IMR-90 (cell line): ENCODE measurements at regions not wholly inside any gene's neighbourhood (a gene's known extent, or its start where the extent isn't known, plus 50 kb on each side); places are given as distances from the start of the nearest gene placed in this dataset.

ENCODE experiments used
- ATAC-seq: fragments of 200-7000 bp; cut with Tn5 transposase; 2 replicates; pipeline ENCODE4 v1.9.1; 2020; ENCODE audit warnings: low read depth, mild to moderate bottlenecking, moderate library complexity
- BruUV-seq: library from RNA; stranded (reverse); fragments of 400-500 nt; replicated peaks from 2 replicates; lab custom pipeline; 2021; lab: Mats Ljungman, UMichigan
- CTCF ChIA-PET: fragments of 300-600 bp; formaldehyde crosslinking; extraction: SDS; loops from one replicate; lab custom pipeline; 2021; ENCODE audit warnings: antibody characterized with exemption; lab: Yijun Ruan, JAX
- POLR2A ChIA-PET: fragments of 300-600 bp; sonication (Branson Sonifier 250); formaldehyde crosslinking; loops from one replicate; lab custom pipeline; 2022; ENCODE audit warnings: antibody characterized with exemption; ENCODE audit not compliant: unreplicated experiment; lab: Charles Lee
- DNase-seq: peaks from one replicate; pipeline ENCODE4 v3.0.0; 2013
- H2AFZ ChIP-seq: replicated peaks from 2 replicates; pipeline ENCODE3; 2013; ENCODE audit warnings: low read length, mild to moderate bottlenecking; ENCODE audit not compliant: poor library complexity
- H2AK5ac ChIP-seq: 2 replicates; pipeline ENCODE4 v1.6.1; 2013; ENCODE audit warnings: low read depth, low read length, inconsistent platforms
- H2AK9ac ChIP-seq: replicated peaks from 2 replicates; pipeline ENCODE3; 2013; ENCODE audit warnings: mild to moderate bottlenecking, low read depth, low read length, moderate library complexity; ENCODE audit not compliant: poor library complexity
- H2BK120ac ChIP-seq: 2 replicates; pipeline ENCODE4 v1.6.1; 2013; ENCODE audit warnings: low read depth, low read length, inconsistent platforms
- H2BK15ac ChIP-seq: 3 replicates; pipeline ENCODE4 v1.6.1; 2013; ENCODE audit warnings: low read depth, low read length, inconsistent platforms
- H2BK20ac ChIP-seq: 2 replicates; pipeline ENCODE4 v1.6.1; 2013; ENCODE audit warnings: low read depth, mild to moderate bottlenecking, inconsistent platforms, low read length, moderate library complexity
- H2BK5ac ChIP-seq: 2 replicates; pipeline ENCODE4 v1.6.1; 2013; ENCODE audit warnings: mild to moderate bottlenecking, low read depth, low read length, inconsistent platforms; ENCODE audit not compliant: poor library complexity, severe bottlenecking
- H3K14ac ChIP-seq: replicated peaks from 2 replicates; pipeline ENCODE4 v1.6.1; 2013; ENCODE audit warnings: low read depth, low read length, inconsistent platforms
- H3K18ac ChIP-seq: 2 replicates; pipeline ENCODE4 v1.6.1; 2013; ENCODE audit warnings: low read depth, low read length, control low read depth
- H3K23ac ChIP-seq: 2 replicates; pipeline ENCODE4 v1.6.1; 2013; ENCODE audit warnings: low read depth, low read length, inconsistent platforms
- H3K27ac ChIP-seq: 2 replicates; pipeline ENCODE4 v1.5.1; 2013; ENCODE audit warnings: mild to moderate bottlenecking, control low read depth, low read length; ENCODE audit not compliant: insufficient read depth
- H3K27me3 ChIP-seq: 2 replicates; pipeline ENCODE4 v1.6.1; 2013; ENCODE audit warnings: low read length; ENCODE audit not compliant: control insufficient read depth, insufficient read depth
- H3K36me3 ChIP-seq: 2 replicates; pipeline ENCODE4 v1.6.1; 2013; ENCODE audit warnings: low read length, mixed read lengths; ENCODE audit not compliant: control insufficient read depth, insufficient read depth
- H3K4ac ChIP-seq: 2 replicates; pipeline ENCODE4 v1.6.1; 2013; ENCODE audit warnings: low read depth, low read length, inconsistent platforms
- H3K4me1 ChIP-seq: 2 replicates; pipeline ENCODE4 v1.6.1; 2013; ENCODE audit warnings: low read length, mixed read lengths; ENCODE audit not compliant: control insufficient read depth, insufficient read depth
- H3K4me2 ChIP-seq: 2 replicates; pipeline ENCODE4 v1.6.1; 2013; ENCODE audit warnings: low read depth, mild to moderate bottlenecking, control low read depth, low read length, moderate library complexity
- H3K4me3 ChIP-seq: 2 replicates; pipeline ENCODE4 v1.5.1; 2013; ENCODE audit warnings: low read depth, mild to moderate bottlenecking, control low read depth, low read length, moderate library complexity; ENCODE audit not compliant: insufficient read depth
- H3K56ac ChIP-seq: 2 replicates; pipeline ENCODE4 v1.6.1; 2013; ENCODE audit warnings: low read length, inconsistent platforms; ENCODE audit not compliant: insufficient read depth; ENCODE audit errors: extremely low read depth
- H3K79me1 ChIP-seq, 2 experiments: 2 replicates each; pipeline ENCODE4 v1.6.1; 2013; ENCODE audit warnings: low read length in 2 of 2, inconsistent platforms in 1 of 2, low read depth in 1 of 2
- H3K9ac ChIP-seq: 2 replicates; pipeline ENCODE4 v1.6.1; 2013; ENCODE audit warnings: low read depth, low read length, control low read depth
- H3K9me1 ChIP-seq: 2 replicates; pipeline ENCODE4 v1.6.1; 2013; ENCODE audit warnings: low read length, inconsistent platforms; ENCODE audit not compliant: insufficient read depth
- H3K9me3 ChIP-seq: 2 replicates; pipeline ENCODE4 v1.6.1; 2013; ENCODE audit warnings: low read length; ENCODE audit not compliant: control insufficient read depth, insufficient read depth
- H4K20me1 ChIP-seq: 2 replicates; pipeline ENCODE4 v1.6.1; 2013; ENCODE audit warnings: low read length, inconsistent platforms; ENCODE audit not compliant: insufficient read depth
- H4K5ac ChIP-seq: 2 replicates; pipeline ENCODE4 v1.6.1; 2013; ENCODE audit warnings: mild to moderate bottlenecking, low read depth, low read length, control low read depth
- H4K8ac ChIP-seq, 2 experiments: 2 replicates each; pipeline ENCODE4 v1.6.1; 2013; ENCODE audit warnings: low read depth in 2 of 2, low read length in 2 of 2, control low read depth in 1 of 2, inconsistent platforms in 1 of 2
- H4K91ac ChIP-seq: 2 replicates; pipeline ENCODE4 v1.6.1; 2013; ENCODE audit warnings: low read depth, low read length, inconsistent platforms; ENCODE audit not compliant: insufficient read depth
- BHLHE40 ChIP-seq: fragments of 150-350 bp; IDR thresholded peaks from 2 replicates; pipeline ENCODE4 v1.6.1; 2016; ENCODE audit warnings: mild to moderate bottlenecking, low read depth, low read length
- CEBPB ChIP-seq: IDR thresholded peaks from 2 replicates; pipeline ENCODE4 v1.6.1; 2012; ENCODE audit warnings: low read depth, low read length, improper control_type of control experiment
- CHD1 ChIP-seq: IDR thresholded peaks from 2 replicates; pipeline ENCODE4 v1.6.1; 2012; ENCODE audit warnings: low read depth, low read length, improper control_type of control experiment
- FOS ChIP-seq: fragments of 150-350 bp; IDR thresholded peaks from 2 replicates; pipeline ENCODE4 v1.6.1; 2016; ENCODE audit warnings: low read depth, low read length
- MAFK ChIP-seq: IDR thresholded peaks from 2 replicates; pipeline ENCODE4 v1.6.1; 2012; ENCODE audit warnings: low read depth, low read length, improper control_type of control experiment
- MAZ ChIP-seq: IDR thresholded peaks from 2 replicates; pipeline ENCODE4 v1.6.1; 2012; ENCODE audit warnings: low read depth, mild to moderate bottlenecking, low read length, improper control_type of control experiment, moderate library complexity, borderline replicate concordance
- MXI1 ChIP-seq: IDR thresholded peaks from 2 replicates; pipeline ENCODE4 v1.6.1; 2012; ENCODE audit warnings: low read depth, mild to moderate bottlenecking, low read length, moderate library complexity, borderline replicate concordance
- NFE2L2 ChIP-seq: fragments of 150-350 bp; IDR thresholded peaks from 2 replicates; pipeline ENCODE4 v1.6.1; 2016; ENCODE audit warnings: low read depth, mild to moderate bottlenecking, low read length
- POLR2A ChIP-seq: IDR thresholded peaks from 2 replicates; pipeline ENCODE4 v1.6.1; 2012; ENCODE audit warnings: mild to moderate bottlenecking, low read depth, low read length
- RAD21 ChIP-seq: IDR thresholded peaks from 2 replicates; pipeline ENCODE4 v1.6.1; 2012; ENCODE audit warnings: low read length, improper control_type of control experiment
- RCOR1 ChIP-seq: IDR thresholded peaks from 2 replicates; pipeline ENCODE4 v1.6.1; 2012; ENCODE audit warnings: mild to moderate bottlenecking, low read length, improper control_type of control experiment; ENCODE audit not compliant: insufficient replicate concordance
- RFX5 ChIP-seq: IDR thresholded peaks from 2 replicates; pipeline ENCODE4 v1.8.0; 2012; ENCODE audit warnings: low read depth, mild to moderate bottlenecking, low read length, moderate library complexity
- SMC3 ChIP-seq: fragments of 150-350 bp; IDR thresholded peaks from 2 replicates; pipeline ENCODE4 v1.6.1; 2016; ENCODE audit warnings: low read depth, mild to moderate bottlenecking, antibody characterized with exemption, low read length, moderate library complexity
- WGBS, 2 experiments: methylation state at CpG; one replicate each; pipeline versions ENCODE4 v1.1.5 to v1.1.7; 2013; ENCODE audit warnings: missing lambda C conversion rate in 2 of 2; ENCODE audit not compliant: insufficient read length in 1 of 2; ENCODE audit errors: extremely low coverage in 2 of 2; 5-methylcytosine and 5-hydroxymethylcytosine counted together
- dilution Hi-C: fragments of 300-500 bp; cut with HindIII; formaldehyde crosslinking; loops from one replicate; pipeline ENCODE4 v1.14.3; 2018; ENCODE audit warnings: low sequenced_read_pairs; ENCODE audit not compliant: unreplicated experiment
- in situ Hi-C: fragments of 300-500 bp; cut with MboI; formaldehyde crosslinking; loops from 3 replicates; pipeline ENCODE4 v1.14.3; 2019; ENCODE audit warnings: low sequenced_read_pairs, inconsistent platforms, mixed read lengths
- intact Hi-C: fragments of 100-400 bp; cut with micrococcal nuclease; formaldehyde crosslinking; loops from 2 replicates; pipeline ENCODE4 v1.10.0; 2022
- TF ChIP-seq, protein P1 (sequence below): fragments of 150-350 bp; IDR thresholded peaks from 2 replicates; pipeline ENCODE4 v1.6.1; 2016; ENCODE audit warnings: low read depth, mild to moderate bottlenecking, low read length, moderate library complexity, borderline replicate concordance
- TF ChIP-seq, protein P2 (sequence below): fragments of 150-350 bp; IDR thresholded peaks from 2 replicates; pipeline ENCODE4 v1.6.1; 2017; ENCODE audit warnings: mild to moderate bottlenecking, antibody characterized with exemption, low read length, low read depth
- TF ChIP-seq, protein P3 (sequence below): conservative IDR thresholded peaks from 2 replicates; pipeline ENCODE4 v1.5.1; 2012; ENCODE audit warnings: mild to moderate bottlenecking, low read depth, low read length, improper control_type of control experiment

DNA sequence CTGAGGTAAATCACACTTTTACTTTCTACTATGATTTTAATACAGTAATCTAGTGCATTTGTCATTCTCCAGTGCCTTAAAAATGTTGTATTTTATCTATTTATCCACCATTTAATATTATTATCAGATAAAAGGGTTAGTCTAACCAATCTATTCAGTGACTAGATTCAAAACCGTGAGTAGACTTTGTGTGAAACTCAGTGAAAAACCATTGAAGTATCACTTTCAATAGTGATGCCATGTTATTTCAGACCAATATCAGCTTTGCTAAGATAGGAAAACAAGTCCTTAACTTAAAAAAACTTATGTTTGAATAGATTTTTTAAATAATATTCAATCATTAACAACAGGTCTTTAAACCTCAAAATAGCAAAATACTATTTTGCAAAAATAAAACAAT lies 1628.7 kb downstream of the REEP3 start:
- H3K23ac ChIP-seq: no peak overlapping the region
- H3K36me3 ChIP-seq: no peaks in the 10 kb centered on the region
- H4K91ac ChIP-seq: no peak overlapping the region
- H3K9me1 ChIP-seq: no peaks in the 10 kb centered on the region
- no peak overlapping the region for H3K18ac ChIP-seq
- no peak overlapping the region for H3K9ac ChIP-seq
- WGBS, 2 experiments: no CpG with 5 or more reads among the region's 1 CpG
- no peak overlapping the region for H3K4ac ChIP-seq
- no peak overlapping the region for H4K8ac ChIP-seq
- POLR2A ChIA-PET: no interaction called here
- no peak overlapping the region for H2AFZ ChIP-seq
- no peak for TF ChIP-seq SMC3
- no peak for TF ChIP-seq MAFK
- no peak for TF ChIP-seq POLR2A
- TF ChIP-seq RCOR1: no peak
- no peak for TF ChIP-seq RFX5
- TF ChIP-seq NFE2L2: no peak
- no peak for TF ChIP-seq RAD21
- TF ChIP-seq FOS: no peak
- TF ChIP-seq, protein P1, sequence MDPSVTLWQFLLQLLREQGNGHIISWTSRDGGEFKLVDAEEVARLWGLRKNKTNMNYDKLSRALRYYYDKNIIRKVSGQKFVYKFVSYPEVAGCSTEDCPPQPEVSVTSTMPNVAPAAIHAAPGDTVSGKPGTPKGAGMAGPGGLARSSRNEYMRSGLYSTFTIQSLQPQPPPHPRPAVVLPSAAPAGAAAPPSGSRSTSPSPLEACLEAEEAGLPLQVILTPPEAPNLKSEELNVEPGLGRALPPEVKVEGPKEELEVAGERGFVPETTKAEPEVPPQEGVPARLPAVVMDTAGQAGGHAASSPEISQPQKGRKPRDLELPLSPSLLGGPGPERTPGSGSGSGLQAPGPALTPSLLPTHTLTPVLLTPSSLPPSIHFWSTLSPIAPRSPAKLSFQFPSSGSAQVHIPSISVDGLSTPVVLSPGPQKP: no peak
- no peak for TF ChIP-seq CHD1
- no peak for TF ChIP-seq MAZ
- TF ChIP-seq, protein P2, sequence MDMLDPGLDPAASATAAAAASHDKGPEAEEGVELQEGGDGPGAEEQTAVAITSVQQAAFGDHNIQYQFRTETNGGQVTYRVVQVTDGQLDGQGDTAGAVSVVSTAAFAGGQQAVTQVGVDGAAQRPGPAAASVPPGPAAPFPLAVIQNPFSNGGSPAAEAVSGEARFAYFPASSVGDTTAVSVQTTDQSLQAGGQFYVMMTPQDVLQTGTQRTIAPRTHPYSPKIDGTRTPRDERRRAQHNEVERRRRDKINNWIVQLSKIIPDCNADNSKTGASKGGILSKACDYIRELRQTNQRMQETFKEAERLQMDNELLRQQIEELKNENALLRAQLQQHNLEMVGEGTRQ: no peak
- TF ChIP-seq MXI1: no peak
- no peak for TF ChIP-seq CEBPB
- TF ChIP-seq BHLHE40: no peak
- TF ChIP-seq, protein P3, sequence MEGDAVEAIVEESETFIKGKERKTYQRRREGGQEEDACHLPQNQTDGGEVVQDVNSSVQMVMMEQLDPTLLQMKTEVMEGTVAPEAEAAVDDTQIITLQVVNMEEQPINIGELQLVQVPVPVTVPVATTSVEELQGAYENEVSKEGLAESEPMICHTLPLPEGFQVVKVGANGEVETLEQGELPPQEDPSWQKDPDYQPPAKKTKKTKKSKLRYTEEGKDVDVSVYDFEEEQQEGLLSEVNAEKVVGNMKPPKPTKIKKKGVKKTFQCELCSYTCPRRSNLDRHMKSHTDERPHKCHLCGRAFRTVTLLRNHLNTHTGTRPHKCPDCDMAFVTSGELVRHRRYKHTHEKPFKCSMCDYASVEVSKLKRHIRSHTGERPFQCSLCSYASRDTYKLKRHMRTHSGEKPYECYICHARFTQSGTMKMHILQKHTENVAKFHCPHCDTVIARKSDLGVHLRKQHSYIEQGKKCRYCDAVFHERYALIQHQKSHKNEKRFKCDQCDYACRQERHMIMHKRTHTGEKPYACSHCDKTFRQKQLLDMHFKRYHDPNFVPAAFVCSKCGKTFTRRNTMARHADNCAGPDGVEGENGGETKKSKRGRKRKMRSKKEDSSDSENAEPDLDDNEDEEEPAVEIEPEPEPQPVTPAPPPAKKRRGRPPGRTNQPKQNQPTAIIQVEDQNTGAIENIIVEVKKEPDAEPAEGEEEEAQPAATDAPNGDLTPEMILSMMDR: no peak
- in situ Hi-C loops (no loop called here), intact Hi-C loops (no loop called here), dilution Hi-C loops (no loop called here)
- H3K4me1 ChIP-seq: no peaks in the 10 kb centered on the region
- no peak overlapping the region for H3K4me2 ChIP-seq
- no peak overlapping the region for H2BK5ac ChIP-seq
- no peaks in the 10 kb centered on the region for H3K9me3 ChIP-seq
- BruUV-seq: no TSS peak
- no peaks in the 10 kb centered on the region for H3K27me3 ChIP-seq
- H3K14ac ChIP-seq: no peak overlapping the region
- H4K5ac ChIP-seq: no peak overlapping the region
- H2AK5ac ChIP-seq: no peak overlapping the region
- no peak overlapping the region for H3K4me3 ChIP-seq
- no peak for DNase-seq
- H3K79me1 ChIP-seq: no peaks in the 10 kb centered on the region
- CTCF ChIA-PET: no interaction called here
- H4K20me1 ChIP-seq: no peaks in the 10 kb centered on the region
- ATAC-seq: no peak
- no peak overlapping the region for H2AK9ac ChIP-seq
- H3K56ac ChIP-seq: no peak overlapping the region
- no peak overlapping the region for H2BK20ac ChIP-seq
- H3K27ac ChIP-seq: no peak overlapping the region
- no peak overlapping the region for H2BK120ac ChIP-seq
- H2BK15ac ChIP-seq: no peak overlapping the region
